NB4 (cell line): ENCODE measurements at regions not wholly inside any gene's neighbourhood (a gene's known extent, or its start where the extent isn't known, plus 50 kb on each side); places are given as distances from the start of the nearest gene placed in this dataset.

ENCODE experiments used
- MYC ChIP-seq: IDR thresholded peaks from 2 replicates; pipeline ENCODE4 v1.6.1; 2011; ENCODE audit warnings: low read depth, low read length
- TF ChIP-seq, protein P1 (sequence below): IDR thresholded peaks from one replicate; pipeline ENCODE4 v1.5.1; 2012; ENCODE audit warnings: low read depth, low read length

GRCh38 chr14:34338056-34338455, 124.0 kb downstream of the SPTSSA start:
- TF ChIP-seq, protein P1, sequence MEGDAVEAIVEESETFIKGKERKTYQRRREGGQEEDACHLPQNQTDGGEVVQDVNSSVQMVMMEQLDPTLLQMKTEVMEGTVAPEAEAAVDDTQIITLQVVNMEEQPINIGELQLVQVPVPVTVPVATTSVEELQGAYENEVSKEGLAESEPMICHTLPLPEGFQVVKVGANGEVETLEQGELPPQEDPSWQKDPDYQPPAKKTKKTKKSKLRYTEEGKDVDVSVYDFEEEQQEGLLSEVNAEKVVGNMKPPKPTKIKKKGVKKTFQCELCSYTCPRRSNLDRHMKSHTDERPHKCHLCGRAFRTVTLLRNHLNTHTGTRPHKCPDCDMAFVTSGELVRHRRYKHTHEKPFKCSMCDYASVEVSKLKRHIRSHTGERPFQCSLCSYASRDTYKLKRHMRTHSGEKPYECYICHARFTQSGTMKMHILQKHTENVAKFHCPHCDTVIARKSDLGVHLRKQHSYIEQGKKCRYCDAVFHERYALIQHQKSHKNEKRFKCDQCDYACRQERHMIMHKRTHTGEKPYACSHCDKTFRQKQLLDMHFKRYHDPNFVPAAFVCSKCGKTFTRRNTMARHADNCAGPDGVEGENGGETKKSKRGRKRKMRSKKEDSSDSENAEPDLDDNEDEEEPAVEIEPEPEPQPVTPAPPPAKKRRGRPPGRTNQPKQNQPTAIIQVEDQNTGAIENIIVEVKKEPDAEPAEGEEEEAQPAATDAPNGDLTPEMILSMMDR, result no peak
- no peak for TF ChIP-seq MYC
